ENCODE measurements at regions not wholly inside any gene's neighbourhood (a gene's known extent, or its start where the extent isn't known, plus 50 kb on each side); places are given as distances from the start of the nearest gene placed in this dataset.
"Not testable (repeated sequence)": the region's sequence is repeated elsewhere in the genome, so short reads cannot be mapped to it uniquely, and the experiment has no call there.

- not testable (repeated sequence) for H3K79me1 ChIP-seq (ENCODE audit: low read length); H3K36me3 ChIP-seq (ENCODE audit: control insufficient read depth, insufficient read depth, low read length); H3K27me3 ChIP-seq (ENCODE audit: insufficient read depth, low read length, poor library complexity); H3K23ac ChIP-seq (ENCODE audit: low read length); H3K4me1 ChIP-seq (ENCODE audit: control insufficient read depth, low read depth, low read length); DNase-seq; H2BK15ac ChIP-seq (replicated peaks; ENCODE audit: low read depth); H3K18ac ChIP-seq (ENCODE audit: low read length); H2BK5ac ChIP-seq (ENCODE audit: low read length); H4K5ac ChIP-seq (ENCODE audit: low read length); H3K27ac ChIP-seq (ENCODE audit: low read depth, low read length); H3K4me3 ChIP-seq (ENCODE audit: low read length); H4K8ac ChIP-seq (ENCODE audit: low read depth, low read length); H3K4me2 ChIP-seq (ENCODE audit: low read length); H3K9ac ChIP-seq (ENCODE audit: low read length); H2AK5ac ChIP-seq (ENCODE audit: low read length); H3K79me2 ChIP-seq (ENCODE audit: control insufficient read depth, insufficient read depth, low read length); H2BK120ac ChIP-seq (ENCODE audit: low read depth, low read length); H3K4ac ChIP-seq (ENCODE audit: low read depth, low read length); H3K56ac ChIP-seq (ENCODE audit: low read length)
- WGBS (ENCODE audit: extremely low coverage, insufficient coverage, low lambda C conversion rate) = no CpG with 5 or more reads among the region's 26 CpGs
Observed at GRCh38 chr9:95680306-95680705, 163.5 kb upstream of the PTCH1 start.

- no peak overlapping the region for H4K8ac ChIP-seq (ENCODE audit: low read depth, low read length)
- H2BK120ac ChIP-seq (ENCODE audit: low read depth, low read length) = no peak overlapping the region
- no peaks in the 10 kb centered on the region for H3K36me3 ChIP-seq (ENCODE audit: control insufficient read depth, insufficient read depth, low read length)
Observed at GRCh38 chr9:95679874-95680273, 163.1 kb upstream of the PTCH1 start.

GRCh38 chr9:95678759-95679158, 162.0 kb upstream of the PTCH1 start:
- Histone ChIP-seq H3K23ac (ENCODE audit: low read length) (no peak overlapping the region), H3K79me2 (ENCODE audit: control insufficient read depth, insufficient read depth, low read length) (no peaks in the 10 kb centered on the region), H3K56ac (ENCODE audit: low read length) (no peak overlapping the region), H2BK5ac (ENCODE audit: low read length) (no peak overlapping the region), H3K9ac (ENCODE audit: low read length) (no peak overlapping the region), H4K8ac (ENCODE audit: low read depth, low read length) (no peak overlapping the region), H2BK15ac (replicated peaks; ENCODE audit: low read depth) (no peak overlapping the region), H3K36me3 (ENCODE audit: control insufficient read depth, insufficient read depth, low read length) (no peaks in the 10 kb centered on the region), H2AK5ac (ENCODE audit: low read length) (no peak overlapping the region), H3K27ac (ENCODE audit: low read depth, low read length) (no peak overlapping the region), H3K4ac (ENCODE audit: low read depth, low read length) (no peak overlapping the region), H3K4me1 (ENCODE audit: control insufficient read depth, low read depth, low read length) (no peaks in the 10 kb centered on the region), H3K18ac (ENCODE audit: low read length) (no peak overlapping the region), H3K4me2 (ENCODE audit: low read length) (no peak overlapping the region), H2BK120ac (ENCODE audit: low read depth, low read length) (no peak overlapping the region), H3K27me3 (ENCODE audit: insufficient read depth, low read length, poor library complexity) (no peaks in the 10 kb centered on the region), H3K79me1 (ENCODE audit: low read length) (no peaks in the 10 kb centered on the region), H3K4me3 (ENCODE audit: low read length) (no peak overlapping the region), H4K5ac (ENCODE audit: low read length) (no peak overlapping the region)
- WGBS (ENCODE audit: extremely low coverage, insufficient coverage, low lambda C conversion rate) = no CpG with 5 or more reads among the region's 2 CpGs
- no peak for DNase-seq

More at GRCh38 chr9:95679874-95680273, 163.1 kb upstream of the PTCH1 start:
- no peak for DNase-seq
- Histone ChIP-seq H4K5ac (ENCODE audit: low read length) (no peak overlapping the region), H2BK5ac (ENCODE audit: low read length) (no peak overlapping the region), H3K27me3 (ENCODE audit: insufficient read depth, low read length, poor library complexity) (no peaks in the 10 kb centered on the region), H3K27ac (ENCODE audit: low read depth, low read length) (no peak overlapping the region), H3K9ac (ENCODE audit: low read length) (no peak overlapping the region), H2AK5ac (ENCODE audit: low read length) (no peak overlapping the region), H3K18ac (ENCODE audit: low read length) (no peak overlapping the region), H3K79me1 (ENCODE audit: low read length) (no peaks in the 10 kb centered on the region), H3K4me3 (ENCODE audit: low read length) (no peak overlapping the region), H3K4me2 (ENCODE audit: low read length) (no peak overlapping the region), H3K4ac (ENCODE audit: low read depth, low read length) (no peak overlapping the region), H3K23ac (ENCODE audit: low read length) (no peak overlapping the region), H2BK15ac (replicated peaks; ENCODE audit: low read depth) (no peak overlapping the region), H3K79me2 (ENCODE audit: control insufficient read depth, insufficient read depth, low read length) (no peaks in the 10 kb centered on the region), H3K4me1 (ENCODE audit: control insufficient read depth, low read depth, low read length) (no peaks in the 10 kb centered on the region), H3K56ac (ENCODE audit: low read length) (no peak overlapping the region)
- WGBS (ENCODE audit: extremely low coverage, insufficient coverage, low lambda C conversion rate) = no CpG with 5 or more reads among the region's 8 CpGs

- Histone ChIP-seq H3K4me2 (ENCODE audit: low read length) (no peak overlapping the region), H3K56ac (ENCODE audit: low read length) (no peak overlapping the region), H3K79me2 (ENCODE audit: control insufficient read depth, insufficient read depth, low read length) (no peaks in the 10 kb centered on the region), H3K79me1 (ENCODE audit: low read length) (no peaks in the 10 kb centered on the region), H3K27ac (ENCODE audit: low read depth, low read length) (no peak overlapping the region), H3K9ac (ENCODE audit: low read length) (no peak overlapping the region), H3K4me1 (ENCODE audit: control insufficient read depth, low read depth, low read length) (peaks cover 3% of the 10 kb centered on the region), H3K36me3 (ENCODE audit: control insufficient read depth, insufficient read depth, low read length) (no peaks in the 10 kb centered on the region), H3K4me3 (ENCODE audit: low read length) (no peak overlapping the region), H3K4ac (ENCODE audit: low read depth, low read length) (no peak overlapping the region), H3K23ac (ENCODE audit: low read length) (no peak overlapping the region), H4K5ac (ENCODE audit: low read length) (no peak overlapping the region), H2AK5ac (ENCODE audit: low read length) (no peak overlapping the region), H3K18ac (ENCODE audit: low read length) (no peak overlapping the region), H2BK15ac (replicated peaks; ENCODE audit: low read depth) (no peak overlapping the region), H4K8ac (ENCODE audit: low read depth, low read length) (no peak overlapping the region), H2BK5ac (ENCODE audit: low read length) (no peak overlapping the region), H3K27me3 (ENCODE audit: insufficient read depth, low read length, poor library complexity) (no peaks in the 10 kb centered on the region), H2BK120ac (ENCODE audit: low read depth, low read length) (no peak overlapping the region)
- DNase-seq = no peak
- no CpG with 5 or more reads among the region's 15 CpGs for WGBS (ENCODE audit: extremely low coverage, insufficient coverage, low lambda C conversion rate)
Observed at GRCh38 chr9:95670122-95670521, 153.4 kb upstream of the PTCH1 start.

- no peaks in the 10 kb centered on the region for H3K36me3 ChIP-seq (ENCODE audit: control insufficient read depth, insufficient read depth, low read length)
- no peak for DNase-seq
- H3K18ac ChIP-seq (ENCODE audit: low read length) = no peak overlapping the region
- H2BK15ac ChIP-seq (replicated peaks; ENCODE audit: low read depth) = no peak overlapping the region
- peaks cover 3% of the 10 kb centered on the region for H3K4me1 ChIP-seq (ENCODE audit: control insufficient read depth, low read depth, low read length)
- no CpG with 5 or more reads among the region's 7 CpGs for WGBS (ENCODE audit: extremely low coverage, insufficient coverage, low lambda C conversion rate)
- no peak overlapping the region for H3K4ac ChIP-seq (ENCODE audit: low read depth, low read length)
- H3K79me1 ChIP-seq (ENCODE audit: low read length) = no peaks in the 10 kb centered on the region
- no peak overlapping the region for H2AK5ac ChIP-seq (ENCODE audit: low read length)
- no peak overlapping the region for H3K4me2 ChIP-seq (ENCODE audit: low read length)
- H3K9ac ChIP-seq (ENCODE audit: low read length) = no peak overlapping the region
- no peak overlapping the region for H4K8ac ChIP-seq (ENCODE audit: low read depth, low read length)
- H3K79me2 ChIP-seq (ENCODE audit: control insufficient read depth, insufficient read depth, low read length) = no peaks in the 10 kb centered on the region
- H3K27me3 ChIP-seq (ENCODE audit: insufficient read depth, low read length, poor library complexity) = no peaks in the 10 kb centered on the region
- H4K5ac ChIP-seq (ENCODE audit: low read length) = no peak overlapping the region
- no peak overlapping the region for H3K4me3 ChIP-seq (ENCODE audit: low read length)
- no peak overlapping the region for H3K56ac ChIP-seq (ENCODE audit: low read length)
- H2BK120ac ChIP-seq (ENCODE audit: low read depth, low read length) = no peak overlapping the region
- H3K23ac ChIP-seq (ENCODE audit: low read length) = no peak overlapping the region
- H2BK5ac ChIP-seq (ENCODE audit: low read length) = no peak overlapping the region
- no peak overlapping the region for H3K27ac ChIP-seq (ENCODE audit: low read depth, low read length)
Observed at GRCh38 chr9:95669253-95669652, 152.5 kb upstream of the PTCH1 start.

- no peaks in the 10 kb centered on the region for H3K27me3 ChIP-seq (ENCODE audit: insufficient read depth, low read length, poor library complexity)
- no CpG with 5 or more reads among the region's 2 CpGs for WGBS (ENCODE audit: extremely low coverage, insufficient coverage, low lambda C conversion rate)
- no peak overlapping the region for H3K9ac ChIP-seq (ENCODE audit: low read length)
- no peak overlapping the region for H3K18ac ChIP-seq (ENCODE audit: low read length)
- H4K5ac ChIP-seq (ENCODE audit: low read length) = no peak overlapping the region
- no peaks in the 10 kb centered on the region for H3K79me1 ChIP-seq (ENCODE audit: low read length)
- no peak for DNase-seq
- H3K4me3 ChIP-seq (ENCODE audit: low read length) = no peak overlapping the region
- H2BK120ac ChIP-seq (ENCODE audit: low read depth, low read length) = no peak overlapping the region
- H3K27ac ChIP-seq (ENCODE audit: low read depth, low read length) = no peak overlapping the region
- no peak overlapping the region for H3K23ac ChIP-seq (ENCODE audit: low read length)
- no peak overlapping the region for H2AK5ac ChIP-seq (ENCODE audit: low read length)
- no peak overlapping the region for H3K56ac ChIP-seq (ENCODE audit: low read length)
- no peaks in the 10 kb centered on the region for H3K79me2 ChIP-seq (ENCODE audit: control insufficient read depth, insufficient read depth, low read length)
- H2BK5ac ChIP-seq (ENCODE audit: low read length) = no peak overlapping the region
- no peak overlapping the region for H3K4me2 ChIP-seq (ENCODE audit: low read length)
- H2BK15ac ChIP-seq (replicated peaks; ENCODE audit: low read depth) = no peak overlapping the region
- H3K36me3 ChIP-seq (ENCODE audit: control insufficient read depth, insufficient read depth, low read length) = no peaks in the 10 kb centered on the region
- no peak overlapping the region for H3K4ac ChIP-seq (ENCODE audit: low read depth, low read length)
- peaks cover 3% of the 10 kb centered on the region for H3K4me1 ChIP-seq (ENCODE audit: control insufficient read depth, low read depth, low read length)
- H4K8ac ChIP-seq (ENCODE audit: low read depth, low read length) = no peak overlapping the region
Observed at GRCh38 chr9:95667789-95668188, 151.0 kb upstream of the PTCH1 start.
